Neural crest cell (in vitro differentiated cells): ENCODE measurements at regions not wholly inside any gene's neighbourhood (a gene's known extent, or its start where the extent isn't known, plus 50 kb on each side); places are given as distances from the start of the nearest gene placed in this dataset.
"Not testable (repeated sequence)": the region's sequence is repeated elsewhere in the genome, so short reads cannot be mapped to it uniquely, and the experiment has no call there.

Experiments
- DNase-seq: peaks from one replicate; pipeline ENCODE4 v3.0.0; 2021; ENCODE audit warnings: low read depth, mixed read lengths, low spot score
- H3K27ac Mint-ChIP-seq: one replicate; pipeline ENCODE4 v1.8.0; 2021; ENCODE audit warnings: mild to moderate bottlenecking, mixed read lengths; ENCODE audit not compliant: unreplicated experiment
- H3K27me3 Mint-ChIP-seq: 2 replicates; pipeline ENCODE4 v1.8.0; 2021; ENCODE audit warnings: low read depth, mild to moderate bottlenecking, mixed read lengths
- H3K36me3 Mint-ChIP-seq: 2 replicates; pipeline ENCODE4 v1.8.0; 2021; ENCODE audit warnings: low read depth, mild to moderate bottlenecking, mixed read lengths
- H3K4me1 Mint-ChIP-seq: 2 replicates; pipeline ENCODE4 v1.8.0; 2021; ENCODE audit warnings: mixed read lengths
- H3K4me3 Mint-ChIP-seq: one replicate; pipeline ENCODE4 v1.8.0; 2021; ENCODE audit warnings: mild to moderate bottlenecking, mixed read lengths
- H3K9me3 Mint-ChIP-seq: 2 replicates; pipeline ENCODE4 v1.8.0; 2021; ENCODE audit warnings: mixed read lengths
- TF ChIP-seq, protein P1 (sequence below): fragments of 200-600 bp; sonication (generic); conservative IDR thresholded peaks from 2 replicates; pipeline ENCODE4 v1.5.0; 2021; ENCODE audit warnings: antibody characterized with exemption, mild to moderate bottlenecking

DNA sequence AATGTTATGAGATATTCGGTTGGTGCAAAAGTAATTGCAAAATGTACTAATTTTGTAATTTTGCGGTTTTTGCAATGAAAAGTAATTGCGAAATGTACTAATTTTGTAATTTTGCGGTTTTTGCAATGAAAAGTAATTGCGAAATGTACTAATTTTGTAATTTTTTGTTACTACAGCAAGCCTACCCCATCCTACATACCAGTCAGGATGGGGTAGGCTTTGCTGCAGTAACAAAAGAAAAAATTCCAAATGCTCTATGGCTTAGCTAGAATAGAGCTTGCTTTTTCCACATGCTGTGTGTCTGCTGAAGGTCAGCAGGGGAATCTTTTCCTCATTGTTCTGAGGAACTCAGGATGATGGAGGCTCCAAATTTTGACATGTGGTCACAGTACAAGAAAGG lies 83.3 kb upstream of the GPRC5B start:
- H3K4me3 Mint-ChIP-seq = no peak overlapping the region
- H3K36me3 Mint-ChIP-seq = no peaks in the 10 kb centered on the region
- DNase-seq = no peak
- TF ChIP-seq, protein P1, sequence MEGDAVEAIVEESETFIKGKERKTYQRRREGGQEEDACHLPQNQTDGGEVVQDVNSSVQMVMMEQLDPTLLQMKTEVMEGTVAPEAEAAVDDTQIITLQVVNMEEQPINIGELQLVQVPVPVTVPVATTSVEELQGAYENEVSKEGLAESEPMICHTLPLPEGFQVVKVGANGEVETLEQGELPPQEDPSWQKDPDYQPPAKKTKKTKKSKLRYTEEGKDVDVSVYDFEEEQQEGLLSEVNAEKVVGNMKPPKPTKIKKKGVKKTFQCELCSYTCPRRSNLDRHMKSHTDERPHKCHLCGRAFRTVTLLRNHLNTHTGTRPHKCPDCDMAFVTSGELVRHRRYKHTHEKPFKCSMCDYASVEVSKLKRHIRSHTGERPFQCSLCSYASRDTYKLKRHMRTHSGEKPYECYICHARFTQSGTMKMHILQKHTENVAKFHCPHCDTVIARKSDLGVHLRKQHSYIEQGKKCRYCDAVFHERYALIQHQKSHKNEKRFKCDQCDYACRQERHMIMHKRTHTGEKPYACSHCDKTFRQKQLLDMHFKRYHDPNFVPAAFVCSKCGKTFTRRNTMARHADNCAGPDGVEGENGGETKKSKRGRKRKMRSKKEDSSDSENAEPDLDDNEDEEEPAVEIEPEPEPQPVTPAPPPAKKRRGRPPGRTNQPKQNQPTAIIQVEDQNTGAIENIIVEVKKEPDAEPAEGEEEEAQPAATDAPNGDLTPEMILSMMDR = no peak
- no peaks in the 10 kb centered on the region for H3K4me1 Mint-ChIP-seq
- H3K27me3 Mint-ChIP-seq = peaks cover 7% of the 10 kb centered on the region
- H3K27ac Mint-ChIP-seq = no peak overlapping the region
- H3K9me3 Mint-ChIP-seq = no peaks in the 10 kb centered on the region

DNA sequence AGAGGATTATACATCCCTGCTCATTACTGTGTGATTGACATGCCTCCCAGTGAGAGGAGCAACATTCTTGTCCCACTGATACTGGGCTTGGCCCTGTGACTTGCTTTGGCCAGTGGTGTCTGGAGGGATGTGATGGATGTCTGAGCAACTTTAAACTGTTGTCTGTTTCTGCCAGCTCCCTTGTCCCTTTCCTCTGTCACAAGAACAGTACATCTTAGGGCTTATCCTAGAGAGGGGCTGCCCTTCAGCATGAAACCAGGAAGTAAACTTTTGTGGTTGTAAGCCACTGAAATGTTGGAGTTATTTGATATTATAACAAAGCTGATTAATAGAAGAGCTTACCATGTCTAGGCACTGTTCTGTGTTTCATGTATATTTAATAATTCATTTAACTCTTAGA lies 82.9 kb upstream of the GPRC5B start:
- Mint-ChIP-seq H3K36me3 (no peaks in the 10 kb centered on the region), H3K4me1 (no peaks in the 10 kb centered on the region), H3K4me3 (no peak overlapping the region), H3K27me3 (peaks cover 7% of the 10 kb centered on the region), H3K9me3 (no peaks in the 10 kb centered on the region), H3K27ac (no peak overlapping the region)
- TF ChIP-seq, protein P1 = no peak
- DNase-seq = no peak

DNA sequence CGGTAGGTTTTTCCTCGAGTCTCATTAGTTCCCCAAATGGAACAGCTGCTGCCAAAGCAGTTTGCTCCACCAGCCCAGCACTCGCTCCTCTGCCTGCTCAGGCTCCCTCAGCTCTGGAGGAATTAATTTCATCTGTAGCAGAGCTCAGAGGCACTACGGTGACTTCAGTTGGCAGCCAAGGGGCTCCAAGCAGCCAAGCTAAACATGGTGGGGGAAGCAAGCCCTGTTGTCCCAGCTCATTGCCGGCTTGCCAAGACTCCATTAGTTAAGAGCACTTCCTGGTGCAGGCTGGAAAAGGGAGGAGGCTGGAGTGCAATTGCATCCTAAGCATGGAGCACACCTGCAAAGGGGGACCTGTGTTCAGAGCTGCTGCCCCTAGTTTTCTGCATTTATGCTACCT lies 78.7 kb upstream of the GPRC5B start:
- H3K27ac Mint-ChIP-seq = no peak overlapping the region
- no peaks in the 10 kb centered on the region for H3K9me3 Mint-ChIP-seq
- TF ChIP-seq, protein P1 = no peak
- H3K36me3 Mint-ChIP-seq = no peaks in the 10 kb centered on the region
- H3K4me3 Mint-ChIP-seq = no peak overlapping the region
- no peaks in the 10 kb centered on the region for H3K4me1 Mint-ChIP-seq
- peaks cover 36% of the 10 kb centered on the region for H3K27me3 Mint-ChIP-seq
- DNase-seq = no peak

DNA sequence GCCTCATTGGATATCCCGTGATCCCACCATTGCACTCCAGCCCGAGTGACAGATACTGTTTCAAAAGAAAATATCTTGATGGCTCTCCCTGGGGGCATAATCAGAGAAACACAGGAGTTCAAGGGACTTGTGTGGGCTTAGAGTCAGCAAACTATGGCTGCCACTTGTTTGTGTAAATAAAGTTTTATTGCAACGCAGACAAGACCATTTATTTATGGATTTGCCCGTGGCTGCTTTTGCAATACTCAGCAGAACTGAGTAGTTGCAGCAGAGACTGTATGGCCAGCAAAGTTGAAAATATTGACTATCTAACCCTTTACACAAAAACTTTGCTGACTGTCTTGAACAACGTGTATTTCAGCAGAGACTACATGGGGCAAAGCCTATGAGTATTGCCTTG lies 75.5 kb upstream of the GPRC5B start:
- H3K36me3 Mint-ChIP-seq = no peaks in the 10 kb centered on the region
- DNase-seq = no peak
- H3K27me3 Mint-ChIP-seq = peaks cover 43% of the 10 kb centered on the region
- H3K4me3 Mint-ChIP-seq = no peak overlapping the region
- TF ChIP-seq, protein P1 = no peak
- no peak overlapping the region for H3K27ac Mint-ChIP-seq
- H3K4me1 Mint-ChIP-seq = no peaks in the 10 kb centered on the region
- no peaks in the 10 kb centered on the region for H3K9me3 Mint-ChIP-seq

DNA sequence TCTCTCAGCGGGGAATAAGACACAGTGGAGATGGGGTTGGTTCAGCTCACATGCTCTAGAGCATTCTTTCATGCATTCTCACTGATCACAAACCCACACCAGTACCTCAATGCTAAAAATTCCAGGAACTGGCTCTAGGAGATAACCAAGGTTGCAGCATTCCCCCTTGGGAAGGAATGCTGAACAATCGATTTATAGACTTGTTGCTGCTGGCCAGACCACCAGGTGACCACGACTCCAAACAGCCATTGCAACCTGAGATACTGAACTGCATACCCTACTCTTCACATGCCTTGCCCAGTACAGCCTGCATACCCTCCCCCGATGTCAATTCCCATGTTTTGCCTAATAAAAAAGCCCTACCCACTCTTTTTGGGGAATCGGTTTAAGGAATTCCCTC lies 75.1 kb upstream of the GPRC5B start:
- Mint-ChIP-seq H3K27ac (no peak overlapping the region), H3K9me3 (no peaks in the 10 kb centered on the region), H3K27me3 (peaks cover 43% of the 10 kb centered on the region), H3K36me3 (no peaks in the 10 kb centered on the region), H3K4me1 (no peaks in the 10 kb centered on the region), H3K4me3 (no peak overlapping the region)
- TF ChIP-seq, protein P1 = no peak
- no peak for DNase-seq

DNA sequence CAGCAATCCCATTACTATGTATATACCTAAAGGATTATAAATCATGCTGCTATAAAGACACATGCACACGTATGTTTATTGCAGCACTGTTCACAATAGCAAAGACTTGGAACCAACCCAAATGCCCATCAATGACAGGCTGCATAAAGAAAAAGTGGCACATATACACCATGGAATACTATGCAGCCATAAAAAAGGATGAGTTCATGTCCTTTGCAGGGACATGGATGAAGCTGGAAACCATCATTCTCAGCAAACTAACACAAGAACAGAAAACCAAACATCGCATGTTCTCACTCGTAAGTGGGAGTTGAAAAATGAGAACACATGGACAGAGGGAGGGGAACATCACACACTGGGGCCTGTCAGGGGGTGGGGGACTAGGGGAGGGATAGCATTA lies 71.2 kb upstream of the GPRC5B start:
- not testable (repeated sequence) for H3K4me3 Mint-ChIP-seq, H3K4me1 Mint-ChIP-seq, H3K9me3 Mint-ChIP-seq, DNase-seq, H3K36me3 Mint-ChIP-seq, H3K27ac Mint-ChIP-seq
- peaks cover 24% of the 10 kb centered on the region for H3K27me3 Mint-ChIP-seq

DNA sequence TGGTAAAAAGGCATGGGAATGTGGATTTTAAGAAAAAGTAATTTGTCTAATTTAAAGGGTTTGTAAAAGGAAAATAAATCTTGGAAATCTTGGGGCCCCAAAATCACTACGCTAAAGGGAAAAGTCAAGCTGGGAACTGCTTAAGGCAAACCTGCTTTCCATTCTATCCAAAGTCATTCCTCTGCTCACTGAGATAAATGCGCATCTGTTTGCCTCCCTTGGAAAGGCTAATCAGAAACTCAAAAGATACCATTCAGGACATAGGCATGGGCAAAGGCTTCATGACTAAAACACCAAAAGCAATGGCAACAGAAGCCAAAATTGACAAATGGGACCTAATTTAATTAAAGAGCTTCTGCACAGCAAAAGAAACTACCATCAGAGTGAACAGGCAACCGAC lies 70.4 kb upstream of the GPRC5B start:
- not testable (repeated sequence) for H3K4me1 Mint-ChIP-seq, H3K4me3 Mint-ChIP-seq, H3K27ac Mint-ChIP-seq, H3K36me3 Mint-ChIP-seq, H3K9me3 Mint-ChIP-seq, DNase-seq
- peaks cover 23% of the 10 kb centered on the region for H3K27me3 Mint-ChIP-seq
